ENCODE measurements at regions not wholly inside any gene's neighbourhood (a gene's known extent, or its start where the extent isn't known, plus 50 kb on each side); places are given as distances from the start of the nearest gene placed in this dataset.
"Not testable (repeated sequence)": the region's sequence is repeated elsewhere in the genome, so short reads cannot be mapped to it uniquely, and the experiment has no call there.

GRCh38 chr15:78708713-78709260, 67.8 kb upstream of the CHRNB4 start:
- Histone ChIP-seq H3K9me3 (ENCODE audit: control insufficient read depth in 1 of 2, low read length in 2 of 2) (no peaks in the 10 kb centered on the region), H3K4me1 (ENCODE audit: insufficient read depth, low read length) (peaks cover 6% of the 10 kb centered on the region), H3K4me3 (ENCODE audit: low read length in 2 of 2) (no peak overlapping the region), H3K27me3 (ENCODE audit: insufficient read depth, low read length) (no peaks in the 10 kb centered on the region), H3K27ac (ENCODE audit: low read depth, low read length) (no peak overlapping the region), H3K36me3 (ENCODE audit: insufficient read depth, low read length) (no peaks in the 10 kb centered on the region)
- Mint-ChIP-seq H3K27ac (no peak overlapping the region), H3K4me1 (peaks cover 2 to 5% (median 4%) of the 10 kb centered on the region in 4 donors), H3K4me3 (peak overlapping the region in 3 of 8 donors; percentile 16 to 56 (median 35)), H3K36me3 (no peaks in the 10 kb centered on the region), H3K9me3 (peaks cover 0 to 11% (median 3%) of the 10 kb centered on the region in 8 donors), H3K27me3 (peaks cover 25 to 28% of the 10 kb centered on the region in 2 donors)
- CTCF ChIA-PET (ENCODE audit: partially characterized antibody): interaction anchor here (0.8 to 3.4 kb wide), 7 partner anchors 9 to 409 kb away, joined by 3 to 18 read pairs (median 5); partner anchors contain the start of gene SKIC8
- no peak for DNase-seq
- intact Hi-C loops (cut with micrococcal nuclease): loop anchor here (1.0 kb wide), 2 partner anchors 90 to 749 kb away; no protein-coding TSS in a partner anchor
- POLR2A ChIA-PET (ENCODE audit: partially characterized antibody): no interaction called here

GRCh38 chr15:78706481-78707235, 65.6 kb upstream of the CHRNB4 start:
- peaks cover 27 to 28% of the 10 kb centered on the region in 2 donors for H3K27me3 Mint-ChIP-seq
- H3K9me3 Mint-ChIP-seq: peaks cover 0 to 11% (median 3%) of the 10 kb centered on the region in 8 donors
- H3K4me3 Mint-ChIP-seq; H3K4me3 ChIP-seq (ENCODE audit: low read length in 2 of 2); H3K4me1 ChIP-seq (ENCODE audit: insufficient read depth, low read length); DNase-seq; intact Hi-C loops (cut with micrococcal nuclease); H3K27me3 ChIP-seq (ENCODE audit: insufficient read depth, low read length); CTCF ChIA-PET (ENCODE audit: partially characterized antibody); H3K4me1 Mint-ChIP-seq; H3K9me3 ChIP-seq (ENCODE audit: control insufficient read depth in 1 of 2, low read length in 2 of 2); H3K27ac ChIP-seq (ENCODE audit: low read depth, low read length); H3K36me3 ChIP-seq (ENCODE audit: insufficient read depth, low read length); POLR2A ChIA-PET (ENCODE audit: partially characterized antibody); H3K36me3 Mint-ChIP-seq; H3K27ac Mint-ChIP-seq: not testable (repeated sequence)

- H3K27me3 ChIP-seq (ENCODE audit: insufficient read depth, low read length); H3K36me3 ChIP-seq (ENCODE audit: insufficient read depth, low read length); POLR2A ChIA-PET (ENCODE audit: partially characterized antibody); H3K4me3 Mint-ChIP-seq; CTCF ChIA-PET (ENCODE audit: partially characterized antibody); H3K27ac Mint-ChIP-seq; H3K9me3 ChIP-seq (ENCODE audit: control insufficient read depth in 1 of 2, low read length in 2 of 2); H3K4me1 Mint-ChIP-seq; H3K4me1 ChIP-seq (ENCODE audit: insufficient read depth, low read length); intact Hi-C loops (cut with micrococcal nuclease); H3K4me3 ChIP-seq (ENCODE audit: low read length in 2 of 2); DNase-seq; H3K36me3 Mint-ChIP-seq; H3K27ac ChIP-seq (ENCODE audit: low read depth, low read length): not testable (repeated sequence)
- H3K9me3 Mint-ChIP-seq: peaks cover 0 to 11% (median 3%) of the 10 kb centered on the region in 8 donors
- peaks cover 27 to 28% of the 10 kb centered on the region in 2 donors for H3K27me3 Mint-ChIP-seq
These were observed 62.5 kb upstream of the CHRNB4 start for GRCh38 chr15:78703334-78704056.

- intact Hi-C loops (cut with micrococcal nuclease): no loop called here
- ChIA-PET POLR2A (ENCODE audit: partially characterized antibody) (no interaction called here), CTCF (ENCODE audit: partially characterized antibody) (no interaction called here)
- Histone ChIP-seq H3K4me3 (ENCODE audit: low read length in 2 of 2) (no peak overlapping the region), H3K9me3 (ENCODE audit: control insufficient read depth in 1 of 2, low read length in 2 of 2) (no peaks in the 10 kb centered on the region), H3K4me1 (ENCODE audit: insufficient read depth, low read length) (no peaks in the 10 kb centered on the region), H3K27ac (ENCODE audit: low read depth, low read length) (no peak overlapping the region), H3K27me3 (ENCODE audit: insufficient read depth, low read length) (no peaks in the 10 kb centered on the region), H3K36me3 (ENCODE audit: insufficient read depth, low read length) (no peaks in the 10 kb centered on the region)
- peaks cover 26% of the 10 kb centered on the region in 2 donors for H3K27me3 Mint-ChIP-seq
- no peaks in the 10 kb centered on the region for H3K4me1 Mint-ChIP-seq
- DNase-seq: no peak
- no peak overlapping the region for H3K27ac Mint-ChIP-seq
- no peaks in the 10 kb centered on the region for H3K36me3 Mint-ChIP-seq
- no peak overlapping the region for H3K4me3 Mint-ChIP-seq
- peaks cover 0 to 11% (median 3%) of the 10 kb centered on the region in 8 donors for H3K9me3 Mint-ChIP-seq
These were observed 61.8 kb upstream of the CHRNB4 start for GRCh38 chr15:78702609-78703333.

GRCh38 chr15:78697449-78697848, 56.4 kb upstream of the CHRNB4 start:
- POLR2A ChIA-PET (ENCODE audit: partially characterized antibody): no interaction called here
- Mint-ChIP-seq H3K36me3 (no peaks in the 10 kb centered on the region), H3K4me1 (no peaks in the 10 kb centered on the region), H3K4me3 (no peak overlapping the region), H3K9me3 (peaks cover 0 to 1% (median 0%) of the 10 kb centered on the region in 8 donors), H3K27me3 (peaks cover 5 to 8% of the 10 kb centered on the region in 2 donors), H3K27ac (no peak overlapping the region)
- no peak overlapping the region for H3K4me3 ChIP-seq (ENCODE audit: low read length in 2 of 2)
- no peak for DNase-seq
- H3K9me3 ChIP-seq (ENCODE audit: control insufficient read depth in 1 of 2, low read length in 2 of 2): no peaks in the 10 kb centered on the region
- H3K27me3 ChIP-seq (ENCODE audit: insufficient read depth, low read length): no peaks in the 10 kb centered on the region
- no peak overlapping the region for H3K27ac ChIP-seq (ENCODE audit: low read depth, low read length)
- intact Hi-C loops (cut with micrococcal nuclease): no loop called here
- CTCF ChIA-PET (ENCODE audit: partially characterized antibody): no interaction called here
- H3K36me3 ChIP-seq (ENCODE audit: insufficient read depth, low read length): no peaks in the 10 kb centered on the region
- no peaks in the 10 kb centered on the region for H3K4me1 ChIP-seq (ENCODE audit: insufficient read depth, low read length)

- CTCF ChIA-PET (ENCODE audit: partially characterized antibody): no interaction called here
- H3K4me1 Mint-ChIP-seq: no peaks in the 10 kb centered on the region
These were observed 55.4 kb upstream of the CHRNB4 start for GRCh38 chr15:78696436-78696835.

GRCh38 chr15:78695854-78696253, 54.8 kb upstream of the CHRNB4 start:
- no peak overlapping the region for H3K27ac Mint-ChIP-seq
- no peak for DNase-seq
- CTCF ChIA-PET (ENCODE audit: partially characterized antibody): no interaction called here
- H3K4me3 ChIP-seq (ENCODE audit: low read length in 2 of 2): no peak overlapping the region
- peaks cover 3% of the 10 kb centered on the region for H3K27me3 ChIP-seq (ENCODE audit: insufficient read depth, low read length)
- no peaks in the 10 kb centered on the region for H3K4me1 ChIP-seq (ENCODE audit: insufficient read depth, low read length)
- H3K4me3 Mint-ChIP-seq: no peak overlapping the region
- H3K9me3 ChIP-seq (ENCODE audit: control insufficient read depth in 1 of 2, low read length in 2 of 2): no peaks in the 10 kb centered on the region
- POLR2A ChIA-PET (ENCODE audit: partially characterized antibody): no interaction called here
- H3K4me1 Mint-ChIP-seq: no peaks in the 10 kb centered on the region
- no peak overlapping the region for H3K27ac ChIP-seq (ENCODE audit: low read depth, low read length)
- H3K27me3 Mint-ChIP-seq: peaks cover 2% of the 10 kb centered on the region in 2 donors
- peaks cover 0 to 1% (median 0%) of the 10 kb centered on the region in 8 donors for H3K9me3 Mint-ChIP-seq
- no peaks in the 10 kb centered on the region for H3K36me3 Mint-ChIP-seq
- intact Hi-C loops (cut with micrococcal nuclease): no loop called here
- H3K36me3 ChIP-seq (ENCODE audit: insufficient read depth, low read length): no peaks in the 10 kb centered on the region

More at GRCh38 chr15:78696436-78696835, 55.4 kb upstream of the CHRNB4 start:
- H3K27ac Mint-ChIP-seq: no peak overlapping the region
- no peak overlapping the region for H3K27ac ChIP-seq (ENCODE audit: low read depth, low read length)
- H3K9me3 Mint-ChIP-seq: peaks cover 0 to 1% (median 0%) of the 10 kb centered on the region in 8 donors
- POLR2A ChIA-PET (ENCODE audit: partially characterized antibody): no interaction called here
- H3K4me1 ChIP-seq (ENCODE audit: insufficient read depth, low read length): no peaks in the 10 kb centered on the region
- no peak for DNase-seq
- no peak overlapping the region for H3K4me3 ChIP-seq (ENCODE audit: low read length in 2 of 2)
- peaks cover 5 to 6% of the 10 kb centered on the region in 2 donors for H3K27me3 Mint-ChIP-seq
- no peaks in the 10 kb centered on the region for H3K27me3 ChIP-seq (ENCODE audit: insufficient read depth, low read length)
- H3K4me3 Mint-ChIP-seq: no peak overlapping the region
- intact Hi-C loops (cut with micrococcal nuclease): no loop called here
- H3K36me3 Mint-ChIP-seq: no peaks in the 10 kb centered on the region
- no peaks in the 10 kb centered on the region for H3K36me3 ChIP-seq (ENCODE audit: insufficient read depth, low read length)
- H3K9me3 ChIP-seq (ENCODE audit: control insufficient read depth in 1 of 2, low read length in 2 of 2): no peaks in the 10 kb centered on the region

All from CD4-positive, alpha-beta memory T cell (primary cell).